ENCODE measurements at regions not wholly inside any gene's neighbourhood (a gene's known extent, or its start where the extent isn't known, plus 50 kb on each side); places are given as distances from the start of the nearest gene placed in this dataset.

DNA sequence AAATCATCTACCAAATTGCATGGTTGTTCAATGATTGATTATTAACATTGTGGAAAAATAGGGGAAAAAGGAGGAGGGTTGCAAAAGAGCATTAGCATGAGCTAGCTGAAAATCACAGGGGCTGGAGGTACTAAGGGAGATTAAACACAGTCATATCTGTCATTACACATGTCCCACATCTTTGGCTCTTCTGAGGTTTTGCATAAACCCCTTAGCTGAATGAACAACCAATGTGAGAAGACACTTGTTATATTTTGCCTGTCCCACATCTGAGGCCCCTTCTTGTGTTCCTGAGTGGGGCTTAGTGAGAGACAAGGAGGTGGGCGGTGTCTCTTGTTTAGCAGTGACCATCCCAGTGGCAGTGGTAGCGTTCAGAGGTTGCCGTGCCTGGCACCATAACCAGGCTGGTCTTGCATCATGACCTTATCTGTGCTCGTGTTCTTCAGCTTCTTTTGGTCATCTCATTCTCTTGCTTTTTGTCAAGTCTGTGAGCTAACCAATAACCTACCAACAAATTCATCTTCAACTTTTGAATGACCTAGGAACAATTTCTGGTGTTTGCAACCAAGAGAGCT lies 95.6 kb downstream of the MID1IP1 start:
- POLR2A ChIA-PET, result no interaction called here
- H3K4me1 Mint-ChIP-seq, result peaks cover 6% of the 10 kb centered on the region
- no peak overlapping the region for H3K4me3 Mint-ChIP-seq
- no peak overlapping the region for H3K27ac Mint-ChIP-seq
- no peaks in the 10 kb centered on the region for H3K27me3 Mint-ChIP-seq
- H3K9me3 Mint-ChIP-seq, result no peaks in the 10 kb centered on the region
- ATAC-seq (ENCODE audit: low read depth) (no peak), DNase-seq (no peak)
- H3K36me3 Mint-ChIP-seq, result no peaks in the 10 kb centered on the region

DNA sequence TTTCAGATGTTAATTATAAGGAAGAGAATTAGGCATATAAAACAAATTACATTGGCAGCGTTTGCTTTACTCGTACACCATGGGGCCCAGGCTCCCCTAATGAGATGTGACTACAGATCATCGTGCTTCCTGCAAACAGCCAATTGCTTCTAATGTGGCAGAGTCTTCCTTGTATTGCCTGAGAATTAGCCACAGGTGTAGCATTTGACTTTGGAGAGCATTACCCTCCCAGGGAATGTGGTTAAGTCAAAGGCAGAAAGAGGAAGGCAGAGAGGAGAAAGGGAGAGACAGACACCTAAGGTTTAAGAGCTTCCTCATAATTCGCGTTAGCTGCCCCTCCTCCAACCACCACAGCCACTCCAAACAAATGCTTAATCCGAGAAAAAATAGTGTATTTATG lies 97.0 kb downstream of the MID1IP1 start:
- Mint-ChIP-seq H3K27ac (no peak overlapping the region), H3K36me3 (no peaks in the 10 kb centered on the region), H3K4me3 (no peak overlapping the region), H3K27me3 (no peaks in the 10 kb centered on the region), H3K9me3 (no peaks in the 10 kb centered on the region), H3K4me1 (no peaks in the 10 kb centered on the region)
- DNase-seq, result no peak
- POLR2A ChIA-PET, result interaction anchor here (0.6 kb wide), 1 partner anchor 86 kb away, joined by 3 read pairs; no protein-coding TSS in a partner anchor
- ATAC-seq (ENCODE audit: low read depth), result no peak

GRCh38 chrX:38899650-38900049 lies 98.4 kb downstream of the MID1IP1 start:
- Mint-ChIP-seq H3K27ac (no peak overlapping the region), H3K36me3 (no peaks in the 10 kb centered on the region), H3K4me3 (no peak overlapping the region), H3K9me3 (no peaks in the 10 kb centered on the region), H3K27me3 (no peaks in the 10 kb centered on the region), H3K4me1 (no peaks in the 10 kb centered on the region)
- ATAC-seq (ENCODE audit: low read depth) (no peak), DNase-seq (no peak)
- POLR2A ChIA-PET, result no interaction called here

GRCh38 chrX:38900719-38901118 lies 99.5 kb downstream of the MID1IP1 start:
- Mint-ChIP-seq H3K9me3 (no peaks in the 10 kb centered on the region), H3K4me1 (no peaks in the 10 kb centered on the region), H3K27ac (no peak overlapping the region), H3K36me3 (no peaks in the 10 kb centered on the region), H3K27me3 (no peaks in the 10 kb centered on the region), H3K4me3 (no peak overlapping the region)
- no peak for DNase-seq
- POLR2A ChIA-PET, result no interaction called here
- no peak for ATAC-seq (ENCODE audit: low read depth)

GRCh38 chrX:38902972-38903492 lies 101.8 kb downstream of the MID1IP1 start:
- Mint-ChIP-seq H3K36me3 (no peaks in the 10 kb centered on the region), H3K27me3 (no peaks in the 10 kb centered on the region), H3K27ac (no peak overlapping the region), H3K4me3 (no peak overlapping the region), H3K9me3 (no peaks in the 10 kb centered on the region), H3K4me1 (no peaks in the 10 kb centered on the region)
- POLR2A ChIA-PET, result no interaction called here
- DNase-seq (no peak), ATAC-seq (ENCODE audit: low read depth) (no peak)

DNA sequence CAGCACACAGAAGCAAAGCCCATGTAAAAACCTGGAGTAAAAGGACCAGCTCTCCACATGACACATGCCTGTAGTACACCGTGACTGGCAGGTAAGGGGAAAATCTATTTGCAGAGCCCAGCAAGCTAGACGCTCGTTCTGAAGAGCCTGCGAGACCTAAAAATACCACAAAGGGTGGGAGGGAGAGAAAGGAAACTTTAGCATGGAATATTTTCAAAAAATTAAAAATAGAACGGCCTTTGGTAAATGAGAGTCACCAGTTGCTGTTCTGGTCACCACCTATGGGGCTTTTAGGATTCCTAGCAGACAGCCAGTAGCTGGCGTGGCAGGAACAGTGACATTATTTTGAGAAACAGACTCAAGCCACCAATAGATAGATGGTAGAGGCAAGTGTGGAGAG lies 115.5 kb downstream of the MID1IP1 start:
- H3K27ac Mint-ChIP-seq, result no peak overlapping the region
- no peaks in the 10 kb centered on the region for H3K4me1 Mint-ChIP-seq
- no peak overlapping the region for H3K4me3 Mint-ChIP-seq
- no peaks in the 10 kb centered on the region for H3K36me3 Mint-ChIP-seq
- POLR2A ChIA-PET, result no interaction called here
- peaks cover 3% of the 10 kb centered on the region for H3K27me3 Mint-ChIP-seq
- ATAC-seq (ENCODE audit: low read depth) (no peak), DNase-seq (no peak)
- H3K9me3 Mint-ChIP-seq, result peaks cover 3% of the 10 kb centered on the region

GRCh38 chrX:38917954-38918353 lies 116.7 kb downstream of the MID1IP1 start:
- H3K36me3 Mint-ChIP-seq, result no peaks in the 10 kb centered on the region
- H3K27me3 Mint-ChIP-seq, result peaks cover 3% of the 10 kb centered on the region
- no peak overlapping the region for H3K27ac Mint-ChIP-seq
- no peak for ATAC-seq (ENCODE audit: low read depth)
- peaks cover 3% of the 10 kb centered on the region for H3K9me3 Mint-ChIP-seq
- no peaks in the 10 kb centered on the region for H3K4me1 Mint-ChIP-seq
- no peak for DNase-seq
- H3K4me3 Mint-ChIP-seq, result no peak overlapping the region
- POLR2A ChIA-PET, result no interaction called here

DNA sequence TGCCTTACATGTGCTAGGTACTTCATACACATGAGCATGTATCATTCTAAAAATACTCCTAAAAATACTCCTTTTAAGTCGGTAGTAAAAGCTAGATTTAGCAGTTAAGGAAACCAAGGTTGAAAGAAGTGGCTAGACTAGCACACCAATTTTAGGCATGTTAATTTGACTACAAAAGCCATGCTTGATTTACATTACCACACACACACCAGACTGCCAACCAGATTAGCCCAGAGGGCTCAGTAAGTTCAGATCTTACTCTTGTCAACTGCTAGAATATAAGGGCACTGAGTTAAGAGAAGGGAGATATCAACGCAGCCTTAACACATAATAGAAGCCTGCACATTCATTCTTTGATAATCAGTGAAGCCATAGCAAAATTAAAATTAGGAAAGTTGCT lies 117.9 kb downstream of the MID1IP1 start:
- H3K4me1 Mint-ChIP-seq, result no peaks in the 10 kb centered on the region
- POLR2A ChIA-PET, result no interaction called here

DNA sequence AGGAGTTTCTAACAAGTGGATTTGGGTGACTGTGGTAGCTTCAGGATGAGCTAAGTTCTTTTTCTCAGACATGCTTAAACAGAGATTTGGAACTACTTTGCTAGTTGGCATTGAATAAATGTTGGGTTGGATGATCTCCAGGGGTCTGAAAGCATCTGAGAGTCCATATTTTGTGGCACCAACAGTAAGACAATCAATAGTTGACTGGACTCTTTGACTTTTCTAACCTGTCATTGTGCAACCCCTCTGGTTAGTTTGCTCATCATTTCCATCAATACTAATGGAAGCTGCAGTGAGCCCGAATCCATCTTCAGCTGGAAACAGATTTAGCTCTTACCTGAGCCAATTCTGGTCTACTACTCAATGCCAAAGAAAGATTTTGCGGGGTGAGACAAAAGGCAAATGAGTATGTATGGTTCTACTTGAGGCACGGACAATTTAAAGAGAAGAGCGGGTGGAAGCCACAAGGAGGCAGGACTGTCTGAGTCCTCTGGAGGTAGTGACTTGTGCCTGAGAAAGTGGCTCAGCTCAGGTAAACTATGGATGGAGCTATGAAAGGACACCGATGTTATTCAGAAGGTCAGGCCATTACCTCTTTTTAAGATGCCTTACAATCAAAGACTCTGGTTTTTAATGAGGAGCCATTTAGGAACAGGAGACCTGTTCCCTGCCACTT lies 118.7 kb downstream of the MID1IP1 start:
- ATAC-seq (ENCODE audit: low read depth) (no peak), DNase-seq (no peak)
- POLR2A ChIA-PET, result no interaction called here
- H3K27ac Mint-ChIP-seq, result no peak overlapping the region
- H3K4me3 Mint-ChIP-seq, result no peak overlapping the region
- H3K9me3 Mint-ChIP-seq, result peaks cover 1% of the 10 kb centered on the region
- H3K36me3 Mint-ChIP-seq, result no peaks in the 10 kb centered on the region
- H3K4me1 Mint-ChIP-seq, result no peaks in the 10 kb centered on the region
- no peaks in the 10 kb centered on the region for H3K27me3 Mint-ChIP-seq

More for the DNA sequence above, 117.9 kb downstream of the MID1IP1 start:
- DNase-seq (no peak), ATAC-seq (ENCODE audit: low read depth) (no peak)
- Mint-ChIP-seq H3K27me3 (peaks cover under 1% of the 10 kb centered on the region), H3K4me3 (no peak overlapping the region), H3K27ac (no peak overlapping the region), H3K9me3 (peaks cover under 1% of the 10 kb centered on the region), H3K36me3 (no peaks in the 10 kb centered on the region)

GRCh38 chrX:38923451-38923969 lies 122.3 kb downstream of the MID1IP1 start:
- no peaks in the 10 kb centered on the region for H3K27me3 Mint-ChIP-seq
- no peaks in the 10 kb centered on the region for H3K4me1 Mint-ChIP-seq
- H3K4me3 Mint-ChIP-seq, result no peak overlapping the region
- DNase-seq (no peak), ATAC-seq (ENCODE audit: low read depth) (no peak)
- POLR2A ChIA-PET, result no interaction called here
- no peak overlapping the region for H3K27ac Mint-ChIP-seq
- H3K36me3 Mint-ChIP-seq, result no peaks in the 10 kb centered on the region
- peaks cover 1% of the 10 kb centered on the region for H3K9me3 Mint-ChIP-seq

GRCh38 chrX:38927592-38927991 lies 126.3 kb downstream of the MID1IP1 start:
- no peak overlapping the region for H3K4me3 Mint-ChIP-seq
- ATAC-seq (ENCODE audit: low read depth), result no peak
- no peak overlapping the region for H3K27ac Mint-ChIP-seq
- no peaks in the 10 kb centered on the region for H3K4me1 Mint-ChIP-seq
- POLR2A ChIA-PET, result no interaction called here
- H3K27me3 Mint-ChIP-seq, result no peaks in the 10 kb centered on the region
- peaks cover 1% of the 10 kb centered on the region for H3K9me3 Mint-ChIP-seq
- H3K36me3 Mint-ChIP-seq, result no peaks in the 10 kb centered on the region
- DNase-seq, result no peak

DNA sequence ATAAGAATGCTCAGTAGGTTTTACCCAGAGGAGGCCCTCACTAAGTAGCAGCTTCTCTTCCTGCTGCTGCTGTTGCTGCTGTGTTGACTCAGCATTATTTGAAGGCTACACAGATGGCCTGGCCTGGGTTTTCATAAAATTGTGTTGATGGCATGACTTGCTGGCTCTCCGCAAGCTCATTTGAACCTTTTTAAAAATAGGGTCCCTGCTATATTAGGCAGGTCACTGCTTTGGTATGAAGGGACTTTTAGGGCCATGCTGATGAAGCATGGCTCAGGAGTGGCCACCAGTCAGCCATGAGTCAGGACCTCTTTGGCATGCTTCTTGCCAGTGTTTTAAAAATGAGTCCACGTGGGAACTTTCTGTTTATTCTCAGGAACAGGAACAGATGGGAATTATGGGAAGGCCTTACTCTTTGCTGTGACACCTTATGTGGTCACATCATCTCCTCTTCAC lies 128.7 kb downstream of the MID1IP1 start:
- Mint-ChIP-seq H3K27ac (no peak overlapping the region), H3K27me3 (no peaks in the 10 kb centered on the region), H3K4me3 (no peak overlapping the region), H3K4me1 (no peaks in the 10 kb centered on the region), H3K36me3 (no peaks in the 10 kb centered on the region), H3K9me3 (no peaks in the 10 kb centered on the region)
- DNase-seq (no peak), ATAC-seq (ENCODE audit: low read depth) (no peak)
- POLR2A ChIA-PET, result no interaction called here

- no peaks in the 10 kb centered on the region for H3K9me3 Mint-ChIP-seq
- no peak for ATAC-seq (ENCODE audit: low read depth)
- H3K27me3 Mint-ChIP-seq, result no peaks in the 10 kb centered on the region
- POLR2A ChIA-PET, result no interaction called here
- no peak for DNase-seq
- H3K4me1 Mint-ChIP-seq, result no peaks in the 10 kb centered on the region
- H3K4me3 Mint-ChIP-seq, result no peak overlapping the region
- no peak overlapping the region for H3K27ac Mint-ChIP-seq
- H3K36me3 Mint-ChIP-seq, result no peaks in the 10 kb centered on the region
Observed at GRCh38 chrX:38930474-38930873, 129.2 kb downstream of the MID1IP1 start.

DNA sequence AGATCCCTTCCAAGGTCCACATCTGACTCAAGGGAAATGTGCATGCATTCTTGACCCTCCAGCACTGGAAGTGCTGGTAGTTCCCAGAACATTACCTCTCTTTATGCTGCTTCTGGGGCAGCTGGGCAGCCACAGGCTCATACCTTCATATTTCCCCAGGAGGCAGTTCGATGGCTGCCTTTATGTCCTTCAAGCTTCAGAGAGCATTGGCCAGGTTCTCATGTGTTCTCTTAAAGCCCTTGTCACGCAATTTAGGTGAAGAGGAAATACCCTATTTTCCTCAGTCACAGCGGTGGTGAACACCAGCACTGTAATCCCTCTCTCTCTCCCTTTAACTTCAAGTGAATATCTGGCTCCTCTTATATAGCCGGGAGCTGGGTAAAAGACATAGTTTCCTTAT lies 134.3 kb downstream of the MID1IP1 start:
- H3K36me3 Mint-ChIP-seq, result no peaks in the 10 kb centered on the region
- DNase-seq (no peak), ATAC-seq (ENCODE audit: low read depth) (no peak)
- no peak overlapping the region for H3K27ac Mint-ChIP-seq
- no peaks in the 10 kb centered on the region for H3K9me3 Mint-ChIP-seq
- POLR2A ChIA-PET, result no interaction called here
- no peak overlapping the region for H3K4me3 Mint-ChIP-seq
- H3K4me1 Mint-ChIP-seq, result no peaks in the 10 kb centered on the region
- no peaks in the 10 kb centered on the region for H3K27me3 Mint-ChIP-seq
